ENCODE measurements at regions not wholly inside any gene's neighbourhood (a gene's known extent, or its start where the extent isn't known, plus 50 kb on each side); places are given as distances from the start of the nearest gene placed in this dataset.

- no peak for DNase-seq (ENCODE audit: low read depth in 1 of 2, low spot score in 1 of 2)
- H3K36me3 ChIP-seq, result no peaks in the 10 kb centered on the region
- peaks cover 96% of the 10 kb centered on the region for H3K27me3 ChIP-seq
- peaks cover 3% of the 10 kb centered on the region for H3K4me1 ChIP-seq (ENCODE audit: low read depth)
- TF ChIP-seq, protein P1, sequence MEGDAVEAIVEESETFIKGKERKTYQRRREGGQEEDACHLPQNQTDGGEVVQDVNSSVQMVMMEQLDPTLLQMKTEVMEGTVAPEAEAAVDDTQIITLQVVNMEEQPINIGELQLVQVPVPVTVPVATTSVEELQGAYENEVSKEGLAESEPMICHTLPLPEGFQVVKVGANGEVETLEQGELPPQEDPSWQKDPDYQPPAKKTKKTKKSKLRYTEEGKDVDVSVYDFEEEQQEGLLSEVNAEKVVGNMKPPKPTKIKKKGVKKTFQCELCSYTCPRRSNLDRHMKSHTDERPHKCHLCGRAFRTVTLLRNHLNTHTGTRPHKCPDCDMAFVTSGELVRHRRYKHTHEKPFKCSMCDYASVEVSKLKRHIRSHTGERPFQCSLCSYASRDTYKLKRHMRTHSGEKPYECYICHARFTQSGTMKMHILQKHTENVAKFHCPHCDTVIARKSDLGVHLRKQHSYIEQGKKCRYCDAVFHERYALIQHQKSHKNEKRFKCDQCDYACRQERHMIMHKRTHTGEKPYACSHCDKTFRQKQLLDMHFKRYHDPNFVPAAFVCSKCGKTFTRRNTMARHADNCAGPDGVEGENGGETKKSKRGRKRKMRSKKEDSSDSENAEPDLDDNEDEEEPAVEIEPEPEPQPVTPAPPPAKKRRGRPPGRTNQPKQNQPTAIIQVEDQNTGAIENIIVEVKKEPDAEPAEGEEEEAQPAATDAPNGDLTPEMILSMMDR (IDR thresholded peaks at IDR 0.05; ENCODE audit: low read depth, low read length), result no peak
- H3K9me3 ChIP-seq (ENCODE audit: low read depth), result no peaks in the 10 kb centered on the region
- no peak overlapping the region for H3K4me3 ChIP-seq
- no peak overlapping the region for H3K27ac ChIP-seq
These were observed 92.5 kb downstream of the INHBB start for GRCh38 chr2:120438301-120439066.

DNA sequence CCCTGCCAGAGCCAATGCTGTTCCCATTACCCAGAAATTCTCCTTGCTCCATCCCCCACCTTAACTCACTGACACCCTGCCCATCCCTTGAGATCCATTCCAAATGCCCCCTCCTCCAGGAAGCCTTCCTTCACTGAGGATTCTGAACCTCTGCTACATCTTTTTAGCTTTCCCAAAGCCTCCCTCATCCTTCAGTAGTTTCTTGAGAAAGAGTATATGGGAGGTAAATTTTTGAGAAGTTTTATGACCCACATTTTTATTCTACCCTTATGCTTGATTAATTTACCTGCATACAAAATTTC, 93.1 kb downstream of the INHBB start:
- no peak overlapping the region for H3K27ac ChIP-seq
- H3K36me3 ChIP-seq, result no peaks in the 10 kb centered on the region
- H3K27me3 ChIP-seq, result peaks cover 96% of the 10 kb centered on the region
- H3K4me1 ChIP-seq (ENCODE audit: low read depth), result peaks cover 3% of the 10 kb centered on the region
- DNase-seq (ENCODE audit: low read depth in 1 of 2, low spot score in 1 of 2), result no peak
- TF ChIP-seq, protein P1 (IDR thresholded peaks at IDR 0.05; ENCODE audit: low read depth, low read length), result no peak
- no peaks in the 10 kb centered on the region for H3K9me3 ChIP-seq (ENCODE audit: low read depth)
- no peak overlapping the region for H3K4me3 ChIP-seq

DNA sequence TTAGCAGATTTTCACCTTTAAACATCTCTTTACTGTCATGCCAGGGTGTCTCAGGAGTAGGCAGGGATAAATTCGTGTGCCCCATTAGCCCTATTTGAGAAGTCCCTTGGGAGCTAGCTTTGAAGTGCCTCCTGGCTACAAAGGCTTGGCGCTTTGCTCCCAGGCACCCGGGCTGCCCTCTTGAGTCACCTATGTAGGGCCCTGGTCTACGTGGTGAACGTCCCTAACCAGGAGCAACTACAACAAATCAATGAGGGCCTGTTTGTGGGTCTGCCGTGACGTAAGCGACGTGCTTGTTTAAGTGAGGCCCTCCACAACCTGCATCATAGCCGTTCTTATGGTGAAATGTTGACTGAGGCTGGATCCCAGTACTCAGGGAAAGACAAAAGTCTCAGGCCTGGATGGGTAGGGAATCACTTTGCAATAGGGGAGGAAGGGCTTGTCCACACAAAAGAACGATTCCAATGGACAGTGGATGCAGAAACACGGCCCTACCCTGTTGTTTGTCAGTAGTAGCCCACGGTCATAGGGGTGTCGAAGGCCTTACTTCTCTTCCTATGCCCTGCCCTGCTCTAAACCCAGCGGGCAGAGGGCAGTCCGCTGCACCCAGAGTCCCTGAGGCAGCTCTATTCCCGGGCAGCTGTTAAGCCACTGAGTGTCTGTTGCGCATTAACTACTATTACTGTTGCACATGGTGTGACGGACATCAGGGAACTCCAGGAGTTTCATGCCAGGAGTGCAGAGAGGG, 93.9 kb downstream of the INHBB start:
- Histone ChIP-seq H3K27me3 (peaks cover 96% of the 10 kb centered on the region), H3K9me3 (ENCODE audit: low read depth) (no peaks in the 10 kb centered on the region), H3K27ac (no peak overlapping the region), H3K36me3 (no peaks in the 10 kb centered on the region), H3K4me1 (ENCODE audit: low read depth) (peaks cover 3% of the 10 kb centered on the region), H3K4me3 (no peak overlapping the region)
- TF ChIP-seq, protein P1 (IDR thresholded peaks at IDR 0.05; ENCODE audit: low read depth, low read length), result no peak
- no peak for DNase-seq (ENCODE audit: low read depth in 1 of 2, low spot score in 1 of 2)

- peaks cover 88% of the 10 kb centered on the region for H3K27me3 ChIP-seq
- no peak for DNase-seq (ENCODE audit: low read depth in 1 of 2, low spot score in 1 of 2)
- H3K36me3 ChIP-seq, result no peaks in the 10 kb centered on the region
- H3K27ac ChIP-seq, result no peak overlapping the region
- no peaks in the 10 kb centered on the region for H3K9me3 ChIP-seq (ENCODE audit: low read depth)
- TF ChIP-seq, protein P1 (IDR thresholded peaks at IDR 0.05; ENCODE audit: low read depth, low read length), result no peak
- peaks cover 3% of the 10 kb centered on the region for H3K4me1 ChIP-seq (ENCODE audit: low read depth)
- H3K4me3 ChIP-seq, result no peak overlapping the region
These were observed 94.8 kb downstream of the INHBB start for GRCh38 chr2:120440521-120441350.

DNA sequence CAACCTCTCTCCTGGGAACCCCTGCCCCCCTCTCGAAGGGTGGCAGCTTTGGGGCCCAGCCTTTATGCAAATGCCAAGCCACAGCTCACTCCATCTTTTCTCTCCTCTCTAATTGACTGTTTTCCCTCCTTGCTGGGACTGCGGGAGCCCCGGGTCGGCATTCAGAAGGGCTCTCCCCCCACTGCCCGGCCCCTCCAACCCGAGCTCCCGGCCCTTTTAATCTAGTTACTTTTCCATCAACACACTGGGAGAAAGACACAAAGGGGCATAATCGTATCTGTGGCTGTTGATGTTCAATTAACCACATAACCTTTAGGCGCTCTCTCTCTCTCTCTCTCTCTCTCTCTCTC, 95.4 kb downstream of the INHBB start:
- H3K4me3 ChIP-seq, result no peak overlapping the region
- no peaks in the 10 kb centered on the region for H3K36me3 ChIP-seq
- H3K27me3 ChIP-seq, result peaks cover 82% of the 10 kb centered on the region
- TF ChIP-seq, protein P1 (IDR thresholded peaks at IDR 0.05; ENCODE audit: low read depth, low read length), result no peak
- H3K27ac ChIP-seq, result no peak overlapping the region
- peaks cover 3% of the 10 kb centered on the region for H3K4me1 ChIP-seq (ENCODE audit: low read depth)
- no peak for DNase-seq (ENCODE audit: low read depth in 1 of 2, low spot score in 1 of 2)
- no peaks in the 10 kb centered on the region for H3K9me3 ChIP-seq (ENCODE audit: low read depth)

All from cardiac muscle cell (in vitro differentiated cells and primary cell).